Lower lobe of right lung (tissue), 2 donors: ENCODE measurements at regions not wholly inside any gene's neighbourhood (a gene's known extent, or its start where the extent isn't known, plus 50 kb on each side); places are given as distances from the start of the nearest gene placed in this dataset.

Experiments used
- ATAC-seq, 2 donors: fragments of 200-7000 bp; cut with Tn5 transposase; one replicate each; pipeline ENCODE4 v1.9.1; 2020 to 2022; ENCODE audit warnings: mild to moderate bottlenecking in 2 of 2, moderate library complexity in 2 of 2
- DNase-seq: peaks from one replicate; pipeline ENCODE4 v3.0.0-alpha.2; 2020
- H3K27ac ChIP-seq: fragments of 200-600 bp; one replicate; pipeline ENCODE4 v1.8.0; 2022
- H3K27me3 ChIP-seq: fragments of 200-600 bp; one replicate; pipeline ENCODE4 v1.8.0; 2022; ENCODE audit warnings: low read depth
- H3K36me3 ChIP-seq: fragments of 200-600 bp; one replicate; pipeline ENCODE4 v1.8.0; 2022; ENCODE audit warnings: mild to moderate bottlenecking
- H3K4me1 ChIP-seq: fragments of 200-600 bp; one replicate; pipeline ENCODE4 v1.8.0; 2022
- H3K4me3 ChIP-seq: fragments of 200-600 bp; one replicate; pipeline ENCODE4 v1.8.0; 2022; ENCODE audit warnings: mild to moderate bottlenecking
- H3K9me3 ChIP-seq: fragments of 200-600 bp; one replicate; pipeline ENCODE4 v1.8.0; 2022
- intact Hi-C: fragments of 100-400 bp; cut with DNase I; formaldehyde crosslinking; loops from one replicate; pipeline ENCODE4 v1.11.0; 2022
- TF ChIP-seq, protein P1 (sequence below): fragments of 200-600 bp; IDR thresholded peaks from one replicate; pipeline ENCODE4 v1.8.0; 2022; ENCODE audit warnings: antibody characterized with exemption, mild to moderate bottlenecking
- donor health status: DM: no; HTN: yes; CAD: no; lungs with severe emphysema.

DNA sequence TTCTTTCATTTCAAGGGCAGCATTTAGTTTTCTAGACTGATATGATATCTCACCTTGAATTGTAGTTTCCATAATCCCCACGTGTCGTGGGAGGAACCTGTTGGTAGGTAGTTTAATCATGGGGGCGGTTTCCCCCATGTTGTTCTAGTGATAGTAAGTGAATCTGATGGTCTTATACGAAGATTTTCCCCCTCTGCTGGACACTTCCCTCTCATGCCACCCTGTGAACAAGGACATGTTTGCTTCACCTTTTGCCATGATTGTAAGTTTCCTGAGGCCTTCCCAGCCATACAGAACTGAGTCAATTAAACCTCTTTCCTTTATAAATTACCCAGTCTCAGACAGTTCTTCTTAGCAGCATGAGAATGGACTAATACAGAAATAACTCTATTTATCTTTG lies 851.1 kb upstream of the FAT3 start:
- DNase-seq (no peak), ATAC-seq (no peak)
- intact Hi-C loops, result no loop called here
- TF ChIP-seq, protein P1, sequence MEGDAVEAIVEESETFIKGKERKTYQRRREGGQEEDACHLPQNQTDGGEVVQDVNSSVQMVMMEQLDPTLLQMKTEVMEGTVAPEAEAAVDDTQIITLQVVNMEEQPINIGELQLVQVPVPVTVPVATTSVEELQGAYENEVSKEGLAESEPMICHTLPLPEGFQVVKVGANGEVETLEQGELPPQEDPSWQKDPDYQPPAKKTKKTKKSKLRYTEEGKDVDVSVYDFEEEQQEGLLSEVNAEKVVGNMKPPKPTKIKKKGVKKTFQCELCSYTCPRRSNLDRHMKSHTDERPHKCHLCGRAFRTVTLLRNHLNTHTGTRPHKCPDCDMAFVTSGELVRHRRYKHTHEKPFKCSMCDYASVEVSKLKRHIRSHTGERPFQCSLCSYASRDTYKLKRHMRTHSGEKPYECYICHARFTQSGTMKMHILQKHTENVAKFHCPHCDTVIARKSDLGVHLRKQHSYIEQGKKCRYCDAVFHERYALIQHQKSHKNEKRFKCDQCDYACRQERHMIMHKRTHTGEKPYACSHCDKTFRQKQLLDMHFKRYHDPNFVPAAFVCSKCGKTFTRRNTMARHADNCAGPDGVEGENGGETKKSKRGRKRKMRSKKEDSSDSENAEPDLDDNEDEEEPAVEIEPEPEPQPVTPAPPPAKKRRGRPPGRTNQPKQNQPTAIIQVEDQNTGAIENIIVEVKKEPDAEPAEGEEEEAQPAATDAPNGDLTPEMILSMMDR, result no peak
- Histone ChIP-seq H3K27ac (no peak overlapping the region), H3K36me3 (no peaks in the 10 kb centered on the region), H3K4me3 (no peak overlapping the region), H3K4me1 (no peaks in the 10 kb centered on the region), H3K27me3 (no peaks in the 10 kb centered on the region), H3K9me3 (no peaks in the 10 kb centered on the region)

DNA sequence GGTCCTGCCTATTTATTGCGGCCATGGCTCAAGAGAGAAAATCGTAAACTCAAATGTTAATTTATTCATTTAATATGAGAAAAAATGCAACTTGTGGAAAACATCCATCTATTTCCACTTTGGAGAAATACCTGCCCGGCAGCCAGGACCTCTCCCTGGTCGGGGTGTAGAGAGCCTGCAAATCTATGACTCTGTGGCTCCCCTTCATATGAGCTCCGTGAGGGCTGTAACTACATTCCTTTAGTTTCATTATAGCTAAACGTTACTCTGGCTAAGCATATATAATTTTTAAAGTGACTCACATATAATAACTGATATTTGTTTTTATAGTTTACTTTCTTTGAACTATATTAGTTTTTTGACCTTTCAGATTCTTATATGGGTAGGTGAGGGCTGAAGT lies 857.8 kb upstream of the FAT3 start:
- intact Hi-C loops, result no loop called here
- Histone ChIP-seq H3K27me3 (no peaks in the 10 kb centered on the region), H3K36me3 (no peaks in the 10 kb centered on the region), H3K27ac (no peak overlapping the region), H3K4me1 (no peaks in the 10 kb centered on the region), H3K4me3 (no peak overlapping the region), H3K9me3 (no peaks in the 10 kb centered on the region)
- ATAC-seq (no peak), DNase-seq (no peak)
- TF ChIP-seq, protein P1, result no peak

DNA sequence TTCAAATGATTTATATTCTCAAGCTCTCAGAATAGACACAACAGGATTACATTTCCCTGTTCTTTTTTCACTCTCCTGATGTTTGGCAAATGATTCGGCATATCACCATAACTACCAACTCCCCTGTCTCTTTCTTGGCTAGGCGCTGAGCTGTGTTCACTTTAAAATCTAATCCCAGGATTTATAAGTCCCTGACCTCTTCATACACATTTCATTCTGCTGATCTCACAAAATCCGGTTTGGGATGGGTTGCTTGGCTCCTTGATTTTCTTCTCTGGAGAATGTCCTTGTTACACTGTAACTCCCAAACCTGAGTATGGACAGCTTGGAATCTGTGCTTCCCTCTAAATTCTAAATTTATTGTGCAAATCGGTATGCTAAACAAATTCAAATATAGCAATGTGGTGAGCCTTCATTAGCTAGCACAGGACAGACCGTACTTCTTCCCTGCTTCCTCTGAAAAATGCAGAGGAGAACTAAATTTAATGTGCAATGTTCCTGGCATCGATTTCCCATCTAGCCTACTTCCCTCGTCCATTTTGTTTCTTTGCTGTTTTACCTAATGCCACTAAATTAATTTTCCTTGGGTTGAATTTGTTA lies 858.5 kb upstream of the FAT3 start:
- ATAC-seq, result no peak
- H3K36me3 ChIP-seq, result no peaks in the 10 kb centered on the region
- intact Hi-C loops, result no loop called here
- H3K27me3 ChIP-seq, result no peaks in the 10 kb centered on the region
- H3K9me3 ChIP-seq, result no peaks in the 10 kb centered on the region
- H3K4me3 ChIP-seq, result no peak overlapping the region
- no peak overlapping the region for H3K27ac ChIP-seq
- DNase-seq, result no peak
- TF ChIP-seq, protein P1, result no peak
- no peaks in the 10 kb centered on the region for H3K4me1 ChIP-seq

DNA sequence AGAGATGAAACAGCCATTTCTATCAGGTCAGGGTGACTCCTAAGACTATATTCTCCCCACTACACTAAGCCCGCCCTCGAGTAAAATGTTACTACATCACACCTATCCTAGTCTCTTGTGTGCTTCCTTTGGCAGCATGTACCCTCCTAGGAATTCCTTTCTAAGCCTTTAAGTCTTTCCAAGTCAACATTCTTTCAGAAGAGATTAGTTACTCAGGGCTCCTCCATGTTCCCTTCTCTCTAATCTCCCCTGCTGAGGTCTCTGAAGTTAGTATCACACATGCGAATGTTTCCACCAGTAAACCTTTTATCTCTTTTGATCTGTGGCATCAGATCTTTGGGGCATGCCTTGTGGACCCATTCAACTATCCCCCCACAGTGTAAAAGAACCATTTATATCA lies 873.7 kb upstream of the FAT3 start:
- no peak overlapping the region for H3K4me3 ChIP-seq
- H3K27me3 ChIP-seq, result no peaks in the 10 kb centered on the region
- no peaks in the 10 kb centered on the region for H3K9me3 ChIP-seq
- TF ChIP-seq, protein P1, result no peak
- intact Hi-C loops, result no loop called here
- H3K36me3 ChIP-seq, result no peaks in the 10 kb centered on the region
- no peak overlapping the region for H3K27ac ChIP-seq
- no peaks in the 10 kb centered on the region for H3K4me1 ChIP-seq
- DNase-seq, result no peak
- no peak for ATAC-seq

DNA sequence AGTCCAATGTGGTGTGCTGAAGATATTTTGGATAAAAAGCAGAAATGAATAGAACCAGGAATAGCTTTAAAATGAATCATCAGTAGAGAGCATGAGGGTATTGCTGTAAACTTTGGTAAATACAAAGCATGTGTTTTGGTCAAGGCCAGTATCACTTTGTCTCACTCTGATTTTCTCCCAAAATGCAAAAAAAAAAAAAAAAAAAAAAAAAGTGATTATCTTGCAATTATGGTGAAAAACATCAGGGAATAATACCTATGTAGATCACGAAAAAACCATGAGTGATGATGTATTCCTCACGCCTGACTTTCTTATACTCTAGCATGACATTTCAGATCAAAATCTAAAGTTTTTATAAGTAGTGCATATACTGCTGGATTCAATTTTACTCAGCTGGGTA lies 897.9 kb upstream of the FAT3 start:
- Histone ChIP-seq H3K27ac (no peak overlapping the region), H3K4me3 (no peak overlapping the region), H3K4me1 (no peaks in the 10 kb centered on the region), H3K9me3 (no peaks in the 10 kb centered on the region), H3K27me3 (no peaks in the 10 kb centered on the region), H3K36me3 (no peaks in the 10 kb centered on the region)
- ATAC-seq, result no peak
- DNase-seq, result no peak
- TF ChIP-seq, protein P1, result no peak
- intact Hi-C loops, result no loop called here

DNA sequence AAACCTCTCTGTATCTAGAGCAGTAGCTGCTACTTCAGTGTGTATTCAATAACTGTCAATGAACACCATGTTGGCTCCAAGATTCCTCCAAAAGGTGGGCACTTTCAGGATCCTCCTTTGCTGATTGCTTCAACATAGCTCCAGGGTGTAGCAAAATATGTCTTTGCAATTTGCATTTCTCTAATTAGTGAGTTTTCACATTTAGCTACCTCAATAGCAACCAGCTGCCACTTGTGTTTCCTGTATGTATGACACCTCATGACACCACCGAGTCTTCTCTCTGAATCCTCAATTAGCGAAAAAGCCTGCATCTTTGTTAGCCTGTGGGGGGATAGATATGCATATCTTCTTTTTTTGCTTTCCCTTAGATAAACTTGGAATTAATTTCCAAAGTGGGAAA lies 898.3 kb upstream of the FAT3 start:
- H3K36me3 ChIP-seq, result no peaks in the 10 kb centered on the region
- ATAC-seq (no peak), DNase-seq (no peak)
- intact Hi-C loops, result no loop called here
- no peaks in the 10 kb centered on the region for H3K4me1 ChIP-seq
- no peak overlapping the region for H3K27ac ChIP-seq
- no peak overlapping the region for H3K4me3 ChIP-seq
- TF ChIP-seq, protein P1, result no peak
- H3K9me3 ChIP-seq, result no peaks in the 10 kb centered on the region
- no peaks in the 10 kb centered on the region for H3K27me3 ChIP-seq
